IMR-90 (cell line): ENCODE measurements at regions not wholly inside any gene's neighbourhood (a gene's known extent, or its start where the extent isn't known, plus 50 kb on each side); places are given as distances from the start of the nearest gene placed in this dataset.

Experiments used
- ATAC-seq: fragments of 200-7000 bp; cut with Tn5 transposase; 2 replicates; pipeline ENCODE4 v1.9.1; 2020; ENCODE audit warnings: low read depth, mild to moderate bottlenecking, moderate library complexity
- BruUV-seq: library from RNA; stranded (reverse); fragments of 400-500 nt; replicated peaks from 2 replicates; lab custom pipeline; 2021; lab: Mats Ljungman, UMichigan
- CTCF ChIA-PET: fragments of 300-600 bp; formaldehyde crosslinking; extraction: SDS; loops from one replicate; lab custom pipeline; 2021; ENCODE audit warnings: antibody characterized with exemption; lab: Yijun Ruan, JAX
- POLR2A ChIA-PET: fragments of 300-600 bp; sonication (Branson Sonifier 250); formaldehyde crosslinking; loops from one replicate; lab custom pipeline; 2022; ENCODE audit warnings: antibody characterized with exemption; ENCODE audit not compliant: unreplicated experiment; lab: Charles Lee
- DNase-seq: peaks from one replicate; pipeline ENCODE4 v3.0.0; 2013
- H2AFZ ChIP-seq: replicated peaks from 2 replicates; pipeline ENCODE3; 2013; ENCODE audit warnings: low read length, mild to moderate bottlenecking; ENCODE audit not compliant: poor library complexity
- H2AK5ac ChIP-seq: 2 replicates; pipeline ENCODE4 v1.6.1; 2013; ENCODE audit warnings: low read depth, low read length, inconsistent platforms
- H2AK9ac ChIP-seq: replicated peaks from 2 replicates; pipeline ENCODE3; 2013; ENCODE audit warnings: mild to moderate bottlenecking, low read depth, low read length, moderate library complexity; ENCODE audit not compliant: poor library complexity
- H2BK120ac ChIP-seq: 2 replicates; pipeline ENCODE4 v1.6.1; 2013; ENCODE audit warnings: low read depth, low read length, inconsistent platforms
- H2BK15ac ChIP-seq: 3 replicates; pipeline ENCODE4 v1.6.1; 2013; ENCODE audit warnings: low read depth, low read length, inconsistent platforms
- H2BK20ac ChIP-seq: 2 replicates; pipeline ENCODE4 v1.6.1; 2013; ENCODE audit warnings: low read depth, mild to moderate bottlenecking, inconsistent platforms, low read length, moderate library complexity
- H2BK5ac ChIP-seq: 2 replicates; pipeline ENCODE4 v1.6.1; 2013; ENCODE audit warnings: mild to moderate bottlenecking, low read depth, low read length, inconsistent platforms; ENCODE audit not compliant: poor library complexity, severe bottlenecking
- H3K14ac ChIP-seq: replicated peaks from 2 replicates; pipeline ENCODE4 v1.6.1; 2013; ENCODE audit warnings: low read depth, low read length, inconsistent platforms
- H3K18ac ChIP-seq: 2 replicates; pipeline ENCODE4 v1.6.1; 2013; ENCODE audit warnings: low read depth, low read length, control low read depth
- H3K23ac ChIP-seq: 2 replicates; pipeline ENCODE4 v1.6.1; 2013; ENCODE audit warnings: low read depth, low read length, inconsistent platforms
- H3K27ac ChIP-seq: 2 replicates; pipeline ENCODE4 v1.5.1; 2013; ENCODE audit warnings: mild to moderate bottlenecking, control low read depth, low read length; ENCODE audit not compliant: insufficient read depth
- H3K27me3 ChIP-seq: 2 replicates; pipeline ENCODE4 v1.6.1; 2013; ENCODE audit warnings: low read length; ENCODE audit not compliant: control insufficient read depth, insufficient read depth
- H3K36me3 ChIP-seq: 2 replicates; pipeline ENCODE4 v1.6.1; 2013; ENCODE audit warnings: low read length, mixed read lengths; ENCODE audit not compliant: control insufficient read depth, insufficient read depth
- H3K4ac ChIP-seq: 2 replicates; pipeline ENCODE4 v1.6.1; 2013; ENCODE audit warnings: low read depth, low read length, inconsistent platforms
- H3K4me1 ChIP-seq: 2 replicates; pipeline ENCODE4 v1.6.1; 2013; ENCODE audit warnings: low read length, mixed read lengths; ENCODE audit not compliant: control insufficient read depth, insufficient read depth
- H3K4me2 ChIP-seq: 2 replicates; pipeline ENCODE4 v1.6.1; 2013; ENCODE audit warnings: low read depth, mild to moderate bottlenecking, control low read depth, low read length, moderate library complexity
- H3K4me3 ChIP-seq: 2 replicates; pipeline ENCODE4 v1.5.1; 2013; ENCODE audit warnings: low read depth, mild to moderate bottlenecking, control low read depth, low read length, moderate library complexity; ENCODE audit not compliant: insufficient read depth
- H3K56ac ChIP-seq: 2 replicates; pipeline ENCODE4 v1.6.1; 2013; ENCODE audit warnings: low read length, inconsistent platforms; ENCODE audit not compliant: insufficient read depth; ENCODE audit errors: extremely low read depth
- H3K79me1 ChIP-seq, 2 experiments: 2 replicates each; pipeline ENCODE4 v1.6.1; 2013; ENCODE audit warnings: low read length in 2 of 2, inconsistent platforms in 1 of 2, low read depth in 1 of 2
- H3K9ac ChIP-seq: 2 replicates; pipeline ENCODE4 v1.6.1; 2013; ENCODE audit warnings: low read depth, low read length, control low read depth
- H3K9me1 ChIP-seq: 2 replicates; pipeline ENCODE4 v1.6.1; 2013; ENCODE audit warnings: low read length, inconsistent platforms; ENCODE audit not compliant: insufficient read depth
- H3K9me3 ChIP-seq: 2 replicates; pipeline ENCODE4 v1.6.1; 2013; ENCODE audit warnings: low read length; ENCODE audit not compliant: control insufficient read depth, insufficient read depth
- H4K20me1 ChIP-seq: 2 replicates; pipeline ENCODE4 v1.6.1; 2013; ENCODE audit warnings: low read length, inconsistent platforms; ENCODE audit not compliant: insufficient read depth
- H4K5ac ChIP-seq: 2 replicates; pipeline ENCODE4 v1.6.1; 2013; ENCODE audit warnings: mild to moderate bottlenecking, low read depth, low read length, control low read depth
- H4K8ac ChIP-seq, 2 experiments: 2 replicates each; pipeline ENCODE4 v1.6.1; 2013; ENCODE audit warnings: low read depth in 2 of 2, low read length in 2 of 2, control low read depth in 1 of 2, inconsistent platforms in 1 of 2
- H4K91ac ChIP-seq: 2 replicates; pipeline ENCODE4 v1.6.1; 2013; ENCODE audit warnings: low read depth, low read length, inconsistent platforms; ENCODE audit not compliant: insufficient read depth
- BHLHE40 ChIP-seq: fragments of 150-350 bp; IDR thresholded peaks from 2 replicates; pipeline ENCODE4 v1.6.1; 2016; ENCODE audit warnings: mild to moderate bottlenecking, low read depth, low read length
- MXI1 ChIP-seq: IDR thresholded peaks from 2 replicates; pipeline ENCODE4 v1.6.1; 2012; ENCODE audit warnings: low read depth, mild to moderate bottlenecking, low read length, moderate library complexity, borderline replicate concordance
- SMC3 ChIP-seq: fragments of 150-350 bp; IDR thresholded peaks from 2 replicates; pipeline ENCODE4 v1.6.1; 2016; ENCODE audit warnings: low read depth, mild to moderate bottlenecking, antibody characterized with exemption, low read length, moderate library complexity
- WGBS, 2 experiments: methylation state at CpG; one replicate each; pipeline versions ENCODE4 v1.1.5 to v1.1.7; 2013; ENCODE audit warnings: missing lambda C conversion rate in 2 of 2; ENCODE audit not compliant: insufficient read length in 1 of 2; ENCODE audit errors: extremely low coverage in 2 of 2; 5-methylcytosine and 5-hydroxymethylcytosine counted together
- dilution Hi-C: fragments of 300-500 bp; cut with HindIII; formaldehyde crosslinking; loops from one replicate; pipeline ENCODE4 v1.14.3; 2018; ENCODE audit warnings: low sequenced_read_pairs; ENCODE audit not compliant: unreplicated experiment
- in situ Hi-C: fragments of 300-500 bp; cut with MboI; formaldehyde crosslinking; loops from 3 replicates; pipeline ENCODE4 v1.14.3; 2019; ENCODE audit warnings: low sequenced_read_pairs, inconsistent platforms, mixed read lengths
- intact Hi-C: fragments of 100-400 bp; cut with micrococcal nuclease; formaldehyde crosslinking; loops from 2 replicates; pipeline ENCODE4 v1.10.0; 2022
- TF ChIP-seq, protein P1 (sequence below): conservative IDR thresholded peaks from 2 replicates; pipeline ENCODE4 v1.5.1; 2012; ENCODE audit warnings: mild to moderate bottlenecking, low read depth, low read length, improper control_type of control experiment

DNA sequence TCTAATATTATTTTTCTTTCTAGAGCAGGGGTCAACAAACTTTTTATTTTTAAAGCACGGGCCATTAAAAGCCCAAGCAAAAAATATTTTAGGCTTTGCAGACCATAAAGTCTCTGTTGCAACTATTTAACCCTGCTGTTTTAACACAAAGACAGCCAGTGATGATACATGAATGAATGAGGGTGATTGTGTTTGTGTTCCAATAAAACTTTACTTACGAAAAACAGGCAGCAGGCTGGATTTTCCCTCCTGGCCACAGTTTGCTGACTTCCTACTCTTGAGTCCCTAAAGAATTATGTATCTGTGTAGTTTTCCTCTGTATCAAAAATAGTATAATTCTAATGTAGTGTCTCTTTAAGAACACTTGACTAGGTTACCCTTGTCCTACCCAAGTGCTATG lies 402.0 kb downstream of the ADCYAP1 start:
- H3K4me2 ChIP-seq, result no peak overlapping the region
- H3K27me3 ChIP-seq, result no peaks in the 10 kb centered on the region
- no peak overlapping the region for H3K14ac ChIP-seq
- intact Hi-C loops (no loop called here), in situ Hi-C loops (no loop called here), dilution Hi-C loops (no loop called here)
- no peak overlapping the region for H3K4me3 ChIP-seq
- ATAC-seq (no peak), DNase-seq (no peak)
- H3K4ac ChIP-seq, result no peak overlapping the region
- H2AK5ac ChIP-seq, result no peak overlapping the region
- H2BK120ac ChIP-seq, result no peak overlapping the region
- H2AK9ac ChIP-seq, result no peak overlapping the region
- no peaks in the 10 kb centered on the region for H3K9me1 ChIP-seq
- H2AFZ ChIP-seq, result no peak overlapping the region
- H3K36me3 ChIP-seq, result no peaks in the 10 kb centered on the region
- no peak overlapping the region for H3K23ac ChIP-seq
- H3K18ac ChIP-seq, result no peak overlapping the region
- H4K8ac ChIP-seq, result no peak overlapping the region
- no peak overlapping the region for H4K91ac ChIP-seq
- peaks cover 13% of the 10 kb centered on the region for H3K9me3 ChIP-seq
- H4K20me1 ChIP-seq, result no peaks in the 10 kb centered on the region
- CTCF ChIA-PET, result no interaction called here
- H4K5ac ChIP-seq, result no peak overlapping the region
- no TSS peak for BruUV-seq
- no peaks in the 10 kb centered on the region for H3K79me1 ChIP-seq
- no peak overlapping the region for H2BK15ac ChIP-seq
- H3K27ac ChIP-seq, result no peak overlapping the region
- no peak overlapping the region for H2BK20ac ChIP-seq
- no peaks in the 10 kb centered on the region for H3K4me1 ChIP-seq
- WGBS, 2 experiments, result no CpG with 5 or more reads among the region's 2 CpGs
- no peak overlapping the region for H2BK5ac ChIP-seq
- H3K9ac ChIP-seq, result no peak overlapping the region
- POLR2A ChIA-PET, result no interaction called here
- TF ChIP-seq SMC3 (no peak), MXI1 (no peak), BHLHE40 (no peak)
- TF ChIP-seq, protein P1, sequence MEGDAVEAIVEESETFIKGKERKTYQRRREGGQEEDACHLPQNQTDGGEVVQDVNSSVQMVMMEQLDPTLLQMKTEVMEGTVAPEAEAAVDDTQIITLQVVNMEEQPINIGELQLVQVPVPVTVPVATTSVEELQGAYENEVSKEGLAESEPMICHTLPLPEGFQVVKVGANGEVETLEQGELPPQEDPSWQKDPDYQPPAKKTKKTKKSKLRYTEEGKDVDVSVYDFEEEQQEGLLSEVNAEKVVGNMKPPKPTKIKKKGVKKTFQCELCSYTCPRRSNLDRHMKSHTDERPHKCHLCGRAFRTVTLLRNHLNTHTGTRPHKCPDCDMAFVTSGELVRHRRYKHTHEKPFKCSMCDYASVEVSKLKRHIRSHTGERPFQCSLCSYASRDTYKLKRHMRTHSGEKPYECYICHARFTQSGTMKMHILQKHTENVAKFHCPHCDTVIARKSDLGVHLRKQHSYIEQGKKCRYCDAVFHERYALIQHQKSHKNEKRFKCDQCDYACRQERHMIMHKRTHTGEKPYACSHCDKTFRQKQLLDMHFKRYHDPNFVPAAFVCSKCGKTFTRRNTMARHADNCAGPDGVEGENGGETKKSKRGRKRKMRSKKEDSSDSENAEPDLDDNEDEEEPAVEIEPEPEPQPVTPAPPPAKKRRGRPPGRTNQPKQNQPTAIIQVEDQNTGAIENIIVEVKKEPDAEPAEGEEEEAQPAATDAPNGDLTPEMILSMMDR, result no peak
- no peak overlapping the region for H3K56ac ChIP-seq
